NOMO-1 (cell line): ENCODE measurements at regions not wholly inside any gene's neighbourhood (a gene's known extent, or its start where the extent isn't known, plus 50 kb on each side); places are given as distances from the start of the nearest gene placed in this dataset.

Source experiments
- DNase-seq, 2 experiments: peaks; one replicate each; lab custom pipeline; 2025; ENCODE audit not compliant: unreplicated experiment in 2 of 2; lab: John Stamatoyannopoulos, UW

GRCh38 chr1:238099871-238100270 lies 209.1 kb upstream of the ZP4 start:
- no peak for DNase-seq

- no peak for DNase-seq
Measured at GRCh38 chr1:238089615-238090014, 198.9 kb upstream of the ZP4 start.

- no peak for DNase-seq
Measured at GRCh38 chr1:238088560-238089290, 198.0 kb upstream of the ZP4 start.

- DNase-seq, result no peak
Measured at GRCh38 chr1:238073991-238074390, 183.3 kb upstream of the ZP4 start.

GRCh38 chr1:238071061-238071460 lies 180.3 kb upstream of the ZP4 start:
- DNase-seq, result no peak

GRCh38 chr1:238063454-238063853 lies 172.7 kb upstream of the ZP4 start:
- no peak for DNase-seq

GRCh38 chr1:238061967-238062613 lies 171.4 kb upstream of the ZP4 start:
- no peak for DNase-seq

- DNase-seq, result no peak
Measured at GRCh38 chr1:238060061-238060460, 169.3 kb upstream of the ZP4 start.

- DNase-seq, result no peak
Measured at GRCh38 chr1:238052496-238053266, 162.0 kb upstream of the ZP4 start.

- DNase-seq, result no peak
Measured at GRCh38 chr1:238029126-238029525, 138.4 kb upstream of the ZP4 start.

- no peak for DNase-seq
Measured at GRCh38 chr1:238027366-238027765, 136.6 kb upstream of the ZP4 start.

GRCh38 chr1:238023137-238023536 lies 132.4 kb upstream of the ZP4 start:
- no peak for DNase-seq

- no peak for DNase-seq
Measured at GRCh38 chr1:238018214-238018613, 127.5 kb upstream of the ZP4 start.

- no peak for DNase-seq
Measured at GRCh38 chr1:238006779-238007178, 116.1 kb upstream of the ZP4 start.

GRCh38 chr1:238005116-238005515 lies 114.4 kb upstream of the ZP4 start:
- DNase-seq, result peak in 1 of 2 experiments; percentile 54

- no peak for DNase-seq
Measured at GRCh38 chr1:238001818-238002217, 111.1 kb upstream of the ZP4 start.

GRCh38 chr1:237999426-238000052 lies 108.8 kb upstream of the ZP4 start:
- DNase-seq, result no peak

GRCh38 chr1:237998581-237998980 lies 107.9 kb upstream of the ZP4 start:
- DNase-seq, result no peak

- no peak for DNase-seq
Measured at GRCh38 chr1:237983496-237983895, 92.8 kb upstream of the ZP4 start.

- DNase-seq, result peak; percentile 66 to 84
Measured at GRCh38 chr1:237981223-237981622, 90.5 kb upstream of the ZP4 start.

GRCh38 chr1:237976331-237976730 lies 85.6 kb upstream of the ZP4 start:
- DNase-seq, result peak in 1 of 2 experiments; percentile 17
